SK-N-SH treated with all-trans-retinoic acid at 6 μM for 48 hours (cell line): ENCODE measurements at regions not wholly inside any gene's neighbourhood (a gene's known extent, or its start where the extent isn't known, plus 50 kb on each side); places are given as distances from the start of the nearest gene placed in this dataset.

Experiments
- PATZ1 ChIP-seq: fragments of 250-450 bp; sonication (Bioruptor Pico); IDR thresholded peaks from 2 replicates; pipeline ENCODE4 v1.8.0; 2020; ENCODE audit warnings: mild to moderate bottlenecking, moderate library complexity, borderline replicate concordance
- ZFP3 ChIP-seq: fragments of 250-450 bp; sonication (Bioruptor Pico); IDR thresholded peaks from 2 replicates; pipeline ENCODE4 v1.5.0; 2020; ENCODE audit warnings: mild to moderate bottlenecking, moderate library complexity
- TF ChIP-seq, protein P1 (sequence below): fragments of 250-450 bp; sonication (Bioruptor Pico); IDR thresholded peaks from 2 replicates; pipeline ENCODE4 v1.5.1; 2020; ENCODE audit warnings: low read depth, mild to moderate bottlenecking, moderate library complexity

DNA sequence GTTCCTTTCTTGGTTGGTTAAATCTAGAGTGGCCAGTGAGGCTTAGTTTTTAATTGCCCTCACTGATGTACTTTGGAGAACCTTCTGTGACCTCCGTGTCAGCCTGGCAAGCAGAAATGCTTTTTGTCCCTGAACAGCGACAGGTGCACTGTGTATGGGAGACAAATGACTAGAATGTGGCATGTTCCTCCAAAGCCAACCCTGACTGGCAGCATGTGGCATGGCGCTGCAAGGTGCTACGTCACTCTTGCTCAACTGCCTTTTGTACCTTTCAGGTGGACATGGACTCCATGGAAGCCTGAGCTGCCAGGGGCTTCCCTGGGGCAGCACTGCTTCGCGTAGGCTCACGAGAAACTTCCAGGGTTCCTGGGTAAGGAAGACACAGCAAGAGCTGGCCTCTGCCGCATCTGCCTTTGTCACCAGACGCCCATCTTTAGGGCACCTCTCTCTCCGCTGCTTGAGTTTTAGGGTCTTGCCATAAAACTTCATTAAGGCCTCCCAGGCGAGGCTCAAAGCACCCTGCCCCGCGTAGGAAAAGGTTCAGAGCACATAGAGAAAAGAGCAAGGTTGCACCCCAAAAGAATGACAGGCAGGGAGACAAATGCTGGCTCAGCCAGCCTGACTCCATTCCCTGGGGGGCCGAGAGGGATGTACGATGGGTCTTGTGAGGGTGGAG is 167.1 kb upstream of the SOX1 start:
- TF ChIP-seq, protein P1, sequence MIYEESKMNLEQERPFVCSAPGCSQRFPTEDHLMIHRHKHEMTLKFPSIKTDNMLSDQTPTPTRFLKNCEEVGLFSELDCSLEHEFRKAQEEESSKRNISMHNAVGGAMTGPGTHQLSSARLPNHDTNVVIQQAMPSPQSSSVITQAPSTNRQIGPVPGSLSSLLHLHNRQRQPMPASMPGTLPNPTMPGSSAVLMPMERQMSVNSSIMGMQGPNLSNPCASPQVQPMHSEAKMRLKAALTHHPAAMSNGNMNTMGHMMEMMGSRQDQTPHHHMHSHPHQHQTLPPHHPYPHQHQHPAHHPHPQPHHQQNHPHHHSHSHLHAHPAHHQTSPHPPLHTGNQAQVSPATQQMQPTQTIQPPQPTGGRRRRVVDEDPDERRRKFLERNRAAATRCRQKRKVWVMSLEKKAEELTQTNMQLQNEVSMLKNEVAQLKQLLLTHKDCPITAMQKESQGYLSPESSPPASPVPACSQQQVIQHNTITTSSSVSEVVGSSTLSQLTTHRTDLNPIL: no peak
- TF ChIP-seq PATZ1 (CRISPR knock-in tag) (no peak), ZFP3 (no peak)
